ENCODE measurements at regions not wholly inside any gene's neighbourhood (a gene's known extent, or its start where the extent isn't known, plus 50 kb on each side); places are given as distances from the start of the nearest gene placed in this dataset.

GRCh38 chr5:158385982-158386381 is 527.0 kb upstream of the CLINT1 start:
- Histone ChIP-seq H3K4me3 (ENCODE audit: low read depth, low read length) (no peak overlapping the region), H3K27me3 (ENCODE audit: control insufficient read depth, insufficient read depth, low read length) (no peaks in the 10 kb centered on the region), H3K36me3 (ENCODE audit: control insufficient read depth, insufficient read depth, low read length) (no peaks in the 10 kb centered on the region)
- POLR2A ChIA-PET, result no interaction called here
- TF ChIP-seq CTCF (IDR thresholded peaks at IDR 0.05; ENCODE audit: insufficient read depth, low read depth, low read length), result no peak
- DNase-seq (ENCODE audit: low read depth), result no peak
- CTCF ChIA-PET, result no interaction called here

- CTCF ChIA-PET, result interaction anchor here (0.6 to 0.9 kb wide), 2 partner anchors 11 to 648 kb away, joined by 3 read pairs; no protein-coding TSS in a partner anchor
- DNase-seq (ENCODE audit: low read depth), result peak; percentile 83
- Histone ChIP-seq H3K36me3 (ENCODE audit: control insufficient read depth, insufficient read depth, low read length) (no peaks in the 10 kb centered on the region), H3K27me3 (ENCODE audit: control insufficient read depth, insufficient read depth, low read length) (no peaks in the 10 kb centered on the region), H3K4me3 (ENCODE audit: low read depth, low read length) (no peak overlapping the region)
- no peak for TF ChIP-seq CTCF (IDR thresholded peaks at IDR 0.05; ENCODE audit: insufficient read depth, low read depth, low read length)
- POLR2A ChIA-PET, result interaction anchor here (0.6 kb wide), 3 partner anchors 13 to 1985 kb away, joined by 3 to 4 read pairs (median 3); partner anchors contain the start of gene C1QTNF2
Observed at GRCh38 chr5:158384535-158385481, 525.9 kb upstream of the CLINT1 start.

- no peak for TF ChIP-seq CTCF (IDR thresholded peaks at IDR 0.05; ENCODE audit: insufficient read depth, low read depth, low read length)
- ChIA-PET CTCF (interaction anchor here (0.8 to 0.9 kb wide), 2 partner anchors 10 to 74 kb away, joined by 3 read pairs; no protein-coding TSS in a partner anchor), POLR2A (no interaction called here)
- DNase-seq (ENCODE audit: low read depth), result no peak
- Histone ChIP-seq H3K4me3 (ENCODE audit: low read depth, low read length) (no peak overlapping the region), H3K36me3 (ENCODE audit: control insufficient read depth, insufficient read depth, low read length) (no peaks in the 10 kb centered on the region), H3K27me3 (ENCODE audit: control insufficient read depth, insufficient read depth, low read length) (no peaks in the 10 kb centered on the region)
Observed at GRCh38 chr5:158383486-158383885, 524.5 kb upstream of the CLINT1 start.

GRCh38 chr5:158382473-158382872 is 523.5 kb upstream of the CLINT1 start:
- H3K27me3 ChIP-seq (ENCODE audit: control insufficient read depth, insufficient read depth, low read length), result no peaks in the 10 kb centered on the region
- no peak overlapping the region for H3K4me3 ChIP-seq (ENCODE audit: low read depth, low read length)
- no peaks in the 10 kb centered on the region for H3K36me3 ChIP-seq (ENCODE audit: control insufficient read depth, insufficient read depth, low read length)
- no peak for TF ChIP-seq CTCF (IDR thresholded peaks at IDR 0.05; ENCODE audit: insufficient read depth, low read depth, low read length)
- ChIA-PET CTCF (no interaction called here), POLR2A (interaction anchor here (0.6 kb wide), 1 partner anchor 175 kb away, joined by 4 read pairs; no protein-coding TSS in a partner anchor)
- DNase-seq (ENCODE audit: low read depth), result peak; percentile 89

- CTCF ChIA-PET, result no interaction called here
Observed at GRCh38 chr5:158381614-158382160, 522.7 kb upstream of the CLINT1 start.

More at GRCh38 chr5:158381614-158382160, 522.7 kb upstream of the CLINT1 start:
- Histone ChIP-seq H3K27me3 (ENCODE audit: control insufficient read depth, insufficient read depth, low read length) (no peaks in the 10 kb centered on the region), H3K4me3 (ENCODE audit: low read depth, low read length) (no peak overlapping the region), H3K36me3 (ENCODE audit: control insufficient read depth, insufficient read depth, low read length) (no peaks in the 10 kb centered on the region)
- TF ChIP-seq CTCF (IDR thresholded peaks at IDR 0.05; ENCODE audit: insufficient read depth, low read depth, low read length), result no peak
- POLR2A ChIA-PET, result no interaction called here
- no peak for DNase-seq (ENCODE audit: low read depth)
